K562 (cell line): ENCODE measurements at regions not wholly inside any gene's neighbourhood (a gene's known extent, or its start where the extent isn't known, plus 50 kb on each side); places are given as distances from the start of the nearest gene placed in this dataset.

Source experiments
- DMBX1 ChIP-seq: fragments of 250-450 bp; sonication (Bioruptor Pico); IDR thresholded peaks from 2 replicates; pipeline ENCODE4 v1.8.0; 2022; ENCODE audit warnings: inconsistent platforms, mild to moderate bottlenecking, moderate library complexity, borderline replicate concordance
- ERF ChIP-seq: fragments of 450-650 bp; formaldehyde crosslinking; IDR thresholded peaks from 2 replicates; pipeline ENCODE4 v1.4.0; 2020; ENCODE audit warnings: mild to moderate bottlenecking, mixed read lengths
- ETV6 ChIP-seq, 3 experiments: fragments of 150-350 bp in 1 of 3; sonication (generic) in 1 of 3; formaldehyde crosslinking in 1 of 3; IDR thresholded peaks; 2 replicates each; pipeline versions ENCODE4 v1.6.1 to v1.8.0; 2014 to 2022; ENCODE audit warnings: borderline replicate concordance in 2 of 3, low read depth in 2 of 3, antibody characterized with exemption in 1 of 3, low read length in 1 of 3, mild to moderate bottlenecking in 1 of 3, missing genetic modification reagents in 1 of 3
- FOXA3 ChIP-seq, 2 experiments: fragments of 450-650 bp in 1 of 2; sonication (generic) in 1 of 2; formaldehyde crosslinking; IDR thresholded peaks in 1 of 2; conservative IDR thresholded peaks in 1 of 2; 2 replicates each; pipeline versions ENCODE4 v1.4.0 to v1.8.0; 2020 to 2022; ENCODE audit warnings: mild to moderate bottlenecking in 2 of 2, missing genetic modification reagents in 1 of 2
- GTF2F1 ChIP-seq: IDR thresholded peaks from 2 replicates; pipeline ENCODE4 v1.6.1; 2011; ENCODE audit warnings: low read depth, low read length, improper control_type of control experiment
- MBD2 ChIP-seq: sonication (generic); IDR thresholded peaks from 2 replicates; pipeline ENCODE4 v1.6.1; 2016; ENCODE audit warnings: low read depth, borderline replicate concordance
- MED1 ChIP-seq: sonication (generic); formaldehyde crosslinking; IDR thresholded peaks from 2 replicates; pipeline ENCODE4 v1.8.1; 2023; ENCODE audit warnings: missing genetic modification reagents, borderline replicate concordance
- MTA1 ChIP-seq: fragments of 450-650 bp; IDR thresholded peaks from 2 replicates; pipeline ENCODE4 v1.6.1; 2017; ENCODE audit warnings: borderline replicate concordance
- MTF1 ChIP-seq: fragments of 250-450 bp; sonication (Bioruptor Pico); IDR thresholded peaks from 2 replicates; pipeline ENCODE4 v1.9.0; 2021; ENCODE audit warnings: moderate library complexity, mild to moderate bottlenecking, inconsistent platforms, borderline replicate concordance
- RFX1 ChIP-seq: fragments of 450-650 bp; IDR thresholded peaks from 2 replicates; pipeline ENCODE4 v1.6.1; 2016; ENCODE audit warnings: mild to moderate bottlenecking, moderate library complexity
- SLC30A9 ChIP-seq: fragments of 250-450 bp; sonication (Bioruptor Pico); IDR thresholded peaks from 2 replicates; pipeline ENCODE4 v1.8.0; 2022; ENCODE audit warnings: mild to moderate bottlenecking, moderate library complexity
- SMAD4 ChIP-seq: fragments of 250-450 bp; sonication (Bioruptor Pico); conservative IDR thresholded peaks from 2 replicates; pipeline ENCODE4 v1.8.0; 2021; ENCODE audit warnings: inconsistent platforms, mild to moderate bottlenecking, moderate library complexity
- SMARCE1 ChIP-seq: fragments of 450-650 bp; IDR thresholded peaks from 2 replicates; pipeline ENCODE4 v1.7.1; 2016; ENCODE audit warnings: mild to moderate bottlenecking
- SREBF2 ChIP-seq: sonication (generic); formaldehyde crosslinking; IDR thresholded peaks from 2 replicates; pipeline ENCODE4 v1.4.0; 2020; ENCODE audit warnings: mild to moderate bottlenecking, missing genetic modification reagents
- YY1 ChIP-seq, 3 experiments: IDR thresholded peaks; 2 replicates each; pipeline ENCODE4 v1.6.1; 2011; ENCODE audit warnings: low read length in 2 of 3, mild to moderate bottlenecking in 2 of 3, moderate library complexity in 2 of 3, borderline replicate concordance in 1 of 3, control low read depth in 1 of 3, low read depth in 1 of 3; ENCODE audit not compliant: insufficient read depth in 3 of 3, insufficient replicate concordance in 2 of 3, control insufficient read depth in 1 of 3, insufficient read length in 1 of 3; ENCODE audit errors: extremely low read depth in 1 of 3
- ZBTB17 ChIP-seq: fragments of 450-650 bp; formaldehyde crosslinking; IDR thresholded peaks from 2 replicates; pipeline ENCODE4 v1.4.0; 2020; ENCODE audit warnings: mild to moderate bottlenecking
- ZNF3 ChIP-seq: fragments of 250-450 bp; sonication (Bioruptor Pico); IDR thresholded peaks from 2 replicates; pipeline ENCODE4 v1.5.0; 2021; ENCODE audit warnings: mild to moderate bottlenecking, moderate library complexity
- ZNF668 ChIP-seq: fragments of 250-450 bp; sonication (Bioruptor Pico); IDR thresholded peaks from 2 replicates; pipeline ENCODE4 v1.8.0; 2022; ENCODE audit warnings: mild to moderate bottlenecking, inconsistent platforms
- TF ChIP-seq, protein P1 (sequence below): sonication (generic); formaldehyde crosslinking; IDR thresholded peaks from 2 replicates; pipeline ENCODE4 v1.8.0; 2022; ENCODE audit warnings: missing genetic modification reagents, mild to moderate bottlenecking, moderate library complexity, borderline replicate concordance
- TF ChIP-seq, protein P2 (sequence below): sonication (generic); formaldehyde crosslinking; IDR thresholded peaks from 2 replicates; pipeline ENCODE4 v1.8.0; 2022; ENCODE audit warnings: mild to moderate bottlenecking, missing genetic modification reagents
- TF ChIP-seq, protein P3 (sequence below): sonication (generic); formaldehyde crosslinking; IDR thresholded peaks from 2 replicates; pipeline ENCODE4 v1.8.0; 2022; ENCODE audit warnings: mild to moderate bottlenecking, missing genetic modification reagents

DNA sequence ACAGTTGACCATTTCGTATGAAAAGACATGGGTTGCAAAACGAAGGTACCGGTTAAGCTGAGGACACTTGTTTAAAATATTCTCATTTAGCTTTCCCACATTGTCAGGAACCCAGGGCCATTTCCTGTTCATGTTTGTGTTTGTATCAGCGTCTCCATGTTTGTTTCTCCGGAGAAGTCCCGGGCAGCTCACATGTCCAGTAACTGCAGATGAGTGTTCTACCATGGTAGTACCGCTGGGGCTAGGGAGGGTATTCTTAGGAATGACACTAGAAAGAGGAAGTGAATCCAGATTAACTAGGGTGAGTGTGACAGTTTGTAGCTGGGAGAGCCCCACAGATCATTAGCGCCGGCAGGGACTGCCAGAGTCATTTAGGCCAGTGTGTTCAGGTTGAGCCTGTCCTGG is 50.0 kb upstream of the EVL start (continued):
- TF ChIP-seq, protein P1, sequence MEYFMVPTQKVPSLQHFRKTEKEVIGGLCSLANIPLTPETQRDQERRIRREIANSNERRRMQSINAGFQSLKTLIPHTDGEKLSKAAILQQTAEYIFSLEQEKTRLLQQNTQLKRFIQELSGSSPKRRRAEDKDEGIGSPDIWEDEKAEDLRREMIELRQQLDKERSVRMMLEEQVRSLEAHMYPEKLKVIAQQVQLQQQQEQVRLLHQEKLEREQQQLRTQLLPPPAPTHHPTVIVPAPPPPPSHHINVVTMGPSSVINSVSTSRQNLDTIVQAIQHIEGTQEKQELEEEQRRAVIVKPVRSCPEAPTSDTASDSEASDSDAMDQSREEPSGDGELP (CRISPR knock-in tag) = no peak
- peak in 1 of 3 experiments; percentile 32 for TF ChIP-seq YY1 (IDR thresholded peaks at IDR 0.05; ENCODE audit: borderline replicate concordance in 1 of 3, control insufficient read depth in 1 of 3, extremely low read depth in 1 of 3, insufficient read depth in 3 of 3, insufficient read length in 1 of 3, insufficient replicate concordance in 2 of 3, low read depth in 1 of 3, low read length in 2 of 3)
- peak; percentile 29; the same call in 1 of the 2 replicates for TF ChIP-seq MTA1
- no peak for TF ChIP-seq MBD2
- TF ChIP-seq FOXA3 (CRISPR knock-in tag; conservative IDR thresholded peaks at IDR 0.05 in 1 of 2, IDR thresholded peaks at IDR 0.05 in 1 of 2) = no peak
- no peak for TF ChIP-seq ZNF668 (CRISPR knock-in tag)
- no peak for TF ChIP-seq SREBF2
- no peak for TF ChIP-seq GTF2F1
- no peak for TF ChIP-seq SMAD4 (CRISPR knock-in tag)
- TF ChIP-seq, protein P2, sequence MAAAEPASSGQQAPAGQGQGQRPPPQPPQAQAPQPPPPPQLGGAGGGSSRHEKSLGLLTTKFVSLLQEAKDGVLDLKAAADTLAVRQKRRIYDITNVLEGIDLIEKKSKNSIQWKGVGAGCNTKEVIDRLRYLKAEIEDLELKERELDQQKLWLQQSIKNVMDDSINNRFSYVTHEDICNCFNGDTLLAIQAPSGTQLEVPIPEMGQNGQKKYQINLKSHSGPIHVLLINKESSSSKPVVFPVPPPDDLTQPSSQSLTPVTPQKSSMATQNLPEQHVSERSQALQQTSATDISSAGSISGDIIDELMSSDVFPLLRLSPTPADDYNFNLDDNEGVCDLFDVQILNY (CRISPR knock-in tag) = no peak
- TF ChIP-seq RFX1 = no peak
- TF ChIP-seq ZNF3 (CRISPR knock-in tag) = no peak
- TF ChIP-seq, protein P3, sequence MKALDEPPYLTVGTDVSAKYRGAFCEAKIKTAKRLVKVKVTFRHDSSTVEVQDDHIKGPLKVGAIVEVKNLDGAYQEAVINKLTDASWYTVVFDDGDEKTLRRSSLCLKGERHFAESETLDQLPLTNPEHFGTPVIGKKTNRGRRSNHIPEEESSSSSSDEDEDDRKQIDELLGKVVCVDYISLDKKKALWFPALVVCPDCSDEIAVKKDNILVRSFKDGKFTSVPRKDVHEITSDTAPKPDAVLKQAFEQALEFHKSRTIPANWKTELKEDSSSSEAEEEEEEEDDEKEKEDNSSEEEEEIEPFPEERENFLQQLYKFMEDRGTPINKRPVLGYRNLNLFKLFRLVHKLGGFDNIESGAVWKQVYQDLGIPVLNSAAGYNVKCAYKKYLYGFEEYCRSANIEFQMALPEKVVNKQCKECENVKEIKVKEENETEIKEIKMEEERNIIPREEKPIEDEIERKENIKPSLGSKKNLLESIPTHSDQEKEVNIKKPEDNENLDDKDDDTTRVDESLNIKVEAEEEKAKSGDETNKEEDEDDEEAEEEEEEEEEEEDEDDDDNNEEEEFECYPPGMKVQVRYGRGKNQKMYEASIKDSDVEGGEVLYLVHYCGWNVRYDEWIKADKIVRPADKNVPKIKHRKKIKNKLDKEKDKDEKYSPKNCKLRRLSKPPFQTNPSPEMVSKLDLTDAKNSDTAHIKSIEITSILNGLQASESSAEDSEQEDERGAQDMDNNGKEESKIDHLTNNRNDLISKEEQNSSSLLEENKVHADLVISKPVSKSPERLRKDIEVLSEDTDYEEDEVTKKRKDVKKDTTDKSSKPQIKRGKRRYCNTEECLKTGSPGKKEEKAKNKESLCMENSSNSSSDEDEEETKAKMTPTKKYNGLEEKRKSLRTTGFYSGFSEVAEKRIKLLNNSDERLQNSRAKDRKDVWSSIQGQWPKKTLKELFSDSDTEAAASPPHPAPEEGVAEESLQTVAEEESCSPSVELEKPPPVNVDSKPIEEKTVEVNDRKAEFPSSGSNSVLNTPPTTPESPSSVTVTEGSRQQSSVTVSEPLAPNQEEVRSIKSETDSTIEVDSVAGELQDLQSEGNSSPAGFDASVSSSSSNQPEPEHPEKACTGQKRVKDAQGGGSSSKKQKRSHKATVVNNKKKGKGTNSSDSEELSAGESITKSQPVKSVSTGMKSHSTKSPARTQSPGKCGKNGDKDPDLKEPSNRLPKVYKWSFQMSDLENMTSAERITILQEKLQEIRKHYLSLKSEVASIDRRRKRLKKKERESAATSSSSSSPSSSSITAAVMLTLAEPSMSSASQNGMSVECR (CRISPR knock-in tag) = no peak
- TF ChIP-seq SMARCE1 = 0 out of 2 replicates have a peak, but pooled peaks have one; percentile 32
- no peak for TF ChIP-seq MTF1 (CRISPR knock-in tag)
- TF ChIP-seq MED1 (CRISPR knock-in tag) = no peak
- no peak for TF ChIP-seq SLC30A9 (CRISPR knock-in tag)
- TF ChIP-seq ZBTB17 = no peak
- TF ChIP-seq DMBX1 = no peak
- TF ChIP-seq ETV6 (IDR thresholded peaks at IDR 0.05; ENCODE audit: borderline replicate concordance in 1 of 2, low read depth in 2 of 2, low read length in 1 of 2) = no peak
- no peak for TF ChIP-seq ETV6 (CRISPR knock-in tag; IDR thresholded peaks at IDR 0.05; ENCODE audit: borderline replicate concordance)
- TF ChIP-seq ERF (CRISPR knock-in tag) = no peak
